HAP-1 (cell line): ENCODE measurements at regions not wholly inside any gene's neighbourhood (a gene's known extent, or its start where the extent isn't known, plus 50 kb on each side); places are given as distances from the start of the nearest gene placed in this dataset.
A peak's percentile ranks its signal among the peaks of the same experiment; 100 is the strongest.
"Not testable (repeated sequence)": the region's sequence is repeated elsewhere in the genome, so short reads cannot be mapped to it uniquely, and the experiment has no call there.

Source experiments
- DNase-seq, 2 experiments: peaks; one replicate each; pipeline ENCODE4 v3.0.0-alpha.2; 2016 to 2020; ENCODE audit warnings: low spot score in 2 of 2
- H3K27me3 ChIP-seq: fragments of 250-450 bp; sonication (Bioruptor Pico); 2 replicates; pipeline ENCODE4 v1.5.1; 2020; ENCODE audit warnings: low read depth, mild to moderate bottlenecking, moderate library complexity
- H3K36me3 ChIP-seq: fragments of 250-450 bp; sonication (Bioruptor Pico); replicated peaks from 2 replicates; pipeline ENCODE4 v1.5.1; 2020; ENCODE audit warnings: mild to moderate bottlenecking
- H3K4me1 ChIP-seq: fragments of 250-450 bp; sonication (Bioruptor Pico); 2 replicates; pipeline ENCODE4 v1.5.1; 2020; ENCODE audit warnings: mild to moderate bottlenecking
- H3K4me3 ChIP-seq: fragments of 250-450 bp; sonication (Bioruptor Pico); 2 replicates; pipeline ENCODE4 v1.5.1; 2020; ENCODE audit warnings: mild to moderate bottlenecking, moderate library complexity
- H3K9me3 ChIP-seq: fragments of 250-450 bp; sonication (Bioruptor Pico); 2 replicates; pipeline ENCODE4 v1.5.1; 2020; ENCODE audit warnings: mild to moderate bottlenecking, moderate library complexity
- in situ Hi-C: fragments of 300-500 bp; cut with MboI; formaldehyde crosslinking; loops from 3 replicates; pipeline ENCODE4 v1.14.3; 2020; ENCODE audit warnings: low sequenced_read_pairs, inconsistent platforms, mixed read lengths

DNA sequence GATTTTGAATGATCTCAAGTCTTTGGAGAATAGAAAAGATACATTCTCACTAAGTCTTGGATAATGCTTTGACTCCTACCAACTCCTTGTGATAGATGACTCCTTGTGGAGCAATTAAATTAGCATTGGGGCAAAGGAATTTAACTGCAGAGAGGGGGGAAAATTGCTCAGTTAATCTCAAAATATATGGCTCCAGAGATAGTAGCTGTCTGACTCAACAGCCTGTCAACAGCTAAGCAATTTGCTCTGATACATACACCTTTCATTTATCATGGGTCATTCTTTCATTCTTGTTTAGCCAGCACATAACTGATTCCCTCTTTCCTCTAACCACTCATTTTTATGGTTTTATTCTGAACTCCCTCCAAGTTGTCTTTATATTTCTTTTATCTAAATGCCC, 225.6 kb upstream of the OBI1 start:
- no peaks in the 10 kb centered on the region for H3K9me3 ChIP-seq
- no peak overlapping the region for H3K4me3 ChIP-seq
- no peaks in the 10 kb centered on the region for H3K27me3 ChIP-seq
- no peaks in the 10 kb centered on the region for H3K36me3 ChIP-seq
- no peak for DNase-seq
- in situ Hi-C loops = no loop called here
- H3K4me1 ChIP-seq = no peaks in the 10 kb centered on the region

DNA sequence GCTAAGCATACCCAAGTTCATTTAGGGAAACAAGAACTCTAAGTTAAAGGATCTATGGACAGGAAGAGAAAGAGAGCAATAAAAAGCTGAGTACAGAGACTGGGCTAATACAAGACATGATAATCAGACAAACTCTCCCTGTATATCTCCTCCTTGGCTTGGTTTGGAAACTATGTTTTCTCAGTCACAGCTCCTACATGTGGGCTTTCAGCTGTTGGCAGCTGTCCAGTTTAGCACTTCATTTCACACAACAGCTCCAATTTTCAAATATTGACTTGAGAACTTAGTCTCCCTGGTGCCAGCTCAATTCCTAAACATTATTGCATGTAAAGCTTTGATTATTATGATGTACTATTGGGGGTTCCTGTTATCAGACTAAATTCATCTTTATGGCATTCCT, 222.8 kb upstream of the OBI1 start:
- in situ Hi-C loops = no loop called here
- DNase-seq = no peak
- H3K36me3 ChIP-seq = no peaks in the 10 kb centered on the region
- H3K4me3 ChIP-seq = no peak overlapping the region
- no peaks in the 10 kb centered on the region for H3K9me3 ChIP-seq
- H3K27me3 ChIP-seq = no peaks in the 10 kb centered on the region
- H3K4me1 ChIP-seq = no peaks in the 10 kb centered on the region

DNA sequence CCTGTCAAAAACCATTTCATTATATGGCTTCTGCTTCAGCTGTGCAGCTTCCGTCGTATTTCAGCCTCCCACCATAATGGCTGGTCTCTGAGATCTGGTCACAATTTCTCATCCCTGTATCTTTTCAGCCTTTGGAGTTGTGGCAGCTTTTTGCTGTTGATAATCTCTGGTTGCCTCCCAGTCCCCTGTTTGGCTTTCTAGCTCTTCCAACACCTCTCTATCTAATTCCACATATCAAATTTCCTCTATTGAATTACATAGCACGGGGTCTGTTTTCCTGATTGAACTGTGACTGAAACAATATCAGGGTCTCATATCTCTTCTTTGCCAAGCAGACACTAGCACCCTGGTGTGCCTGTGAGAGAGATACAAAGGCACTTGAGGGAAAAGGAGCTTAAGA, 222.1 kb upstream of the OBI1 start:
- H3K36me3 ChIP-seq = no peaks in the 10 kb centered on the region
- no peak for DNase-seq
- in situ Hi-C loops = no loop called here
- no peak overlapping the region for H3K4me3 ChIP-seq
- no peaks in the 10 kb centered on the region for H3K9me3 ChIP-seq
- no peaks in the 10 kb centered on the region for H3K4me1 ChIP-seq
- no peaks in the 10 kb centered on the region for H3K27me3 ChIP-seq

DNA sequence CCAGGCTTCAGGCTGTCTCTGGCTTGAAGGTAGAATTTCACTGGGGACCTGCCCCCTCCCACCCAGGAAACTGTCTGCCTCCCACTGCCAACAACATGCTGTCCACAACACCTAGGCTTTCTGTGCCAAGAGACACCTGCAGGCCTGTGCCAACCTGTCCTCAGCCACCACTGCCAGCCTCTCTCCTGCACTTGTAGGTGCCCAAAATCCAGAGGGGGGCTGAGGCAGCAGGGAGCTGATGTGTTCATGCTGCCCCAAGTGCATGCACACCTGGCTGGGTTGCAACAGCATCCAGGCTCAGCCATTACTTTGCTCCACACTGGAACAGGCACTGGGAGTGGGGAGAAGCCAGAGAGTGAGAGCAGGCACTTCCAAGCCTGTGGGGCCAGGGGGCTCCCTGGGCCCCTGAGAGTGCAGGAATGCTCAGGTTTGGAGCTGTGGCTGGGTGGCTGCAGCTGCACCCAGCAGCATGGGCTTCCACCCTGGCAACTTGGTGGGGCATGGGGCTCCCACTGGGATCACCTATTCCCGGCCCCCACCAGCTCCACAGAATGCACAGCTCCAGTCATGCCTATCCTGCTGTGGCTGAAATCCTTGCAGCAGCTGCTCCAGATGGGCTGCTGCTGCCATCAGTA, 218.1 kb upstream of the OBI1 start:
- no peak for DNase-seq
- no peak overlapping the region for H3K4me3 ChIP-seq
- in situ Hi-C loops = no loop called here
- no peaks in the 10 kb centered on the region for H3K9me3 ChIP-seq
- no peaks in the 10 kb centered on the region for H3K4me1 ChIP-seq
- H3K27me3 ChIP-seq = no peaks in the 10 kb centered on the region
- no peaks in the 10 kb centered on the region for H3K36me3 ChIP-seq

DNA sequence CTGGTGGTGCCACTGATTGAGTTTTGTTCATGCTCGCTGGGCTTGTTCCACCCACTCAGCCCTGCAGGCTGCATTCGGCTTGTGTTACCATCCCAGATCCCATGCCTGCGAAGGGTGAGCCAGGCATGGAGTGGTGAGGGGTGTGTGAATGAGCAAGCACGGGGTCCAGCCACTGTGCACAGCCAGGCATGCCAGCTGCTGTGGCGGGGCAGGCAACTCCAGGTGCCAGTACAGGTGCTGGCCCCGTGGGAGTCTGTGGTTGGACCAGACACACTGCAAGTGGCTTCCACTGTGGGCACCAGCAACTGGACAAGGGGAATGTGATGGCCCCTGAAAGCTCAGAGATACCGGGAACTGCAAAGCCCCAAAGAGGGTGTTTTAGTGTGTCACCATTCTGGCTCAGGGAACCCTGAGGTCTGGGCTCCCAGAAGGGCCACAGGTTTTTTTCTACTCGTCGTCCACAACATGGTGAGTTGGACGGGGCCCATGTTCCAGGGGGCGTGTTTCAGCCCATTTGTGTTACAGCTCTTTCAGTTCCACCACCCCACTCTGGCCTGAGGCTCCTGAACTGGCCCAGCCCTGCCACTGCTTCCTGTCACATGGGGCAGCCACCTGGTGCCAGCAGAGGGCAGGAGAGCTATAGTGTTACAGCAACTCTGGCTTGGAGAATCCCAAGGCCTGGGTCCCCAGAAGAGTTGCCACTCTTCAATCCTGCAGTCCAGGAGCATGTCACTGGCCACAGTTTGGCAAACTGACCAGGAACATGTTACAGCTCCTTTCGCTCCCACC, 217.0 kb upstream of the OBI1 start:
- H3K4me1 ChIP-seq = no peaks in the 10 kb centered on the region
- H3K27me3 ChIP-seq = no peaks in the 10 kb centered on the region
- in situ Hi-C loops = no loop called here
- no peaks in the 10 kb centered on the region for H3K36me3 ChIP-seq
- peak in 1 of 2 experiments; percentile 9 for DNase-seq
- no peak overlapping the region for H3K4me3 ChIP-seq
- H3K9me3 ChIP-seq = no peaks in the 10 kb centered on the region

DNA sequence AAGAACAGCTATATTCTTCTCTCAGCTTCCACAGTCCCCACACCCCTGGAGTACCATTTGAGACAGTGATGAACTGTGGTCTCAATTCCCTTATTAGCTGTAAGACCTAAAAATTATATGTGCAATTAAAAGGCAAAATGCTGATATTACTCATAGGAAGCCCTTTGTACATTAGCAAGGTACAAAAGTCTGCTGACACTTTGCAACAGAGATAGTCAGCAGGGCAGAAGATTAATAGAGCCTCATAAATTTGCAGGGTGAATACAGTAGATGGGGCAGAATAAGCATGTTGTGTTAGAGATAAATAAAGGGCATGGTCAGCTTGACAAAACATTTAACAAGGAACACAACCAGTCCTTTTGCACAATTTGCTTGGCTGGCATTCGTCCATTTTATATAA, 210.0 kb upstream of the OBI1 start:
- in situ Hi-C loops = no loop called here
- Histone ChIP-seq H3K4me1 (no peaks in the 10 kb centered on the region), H3K9me3 (no peaks in the 10 kb centered on the region), H3K27me3 (no peaks in the 10 kb centered on the region), H3K36me3 (no peaks in the 10 kb centered on the region), H3K4me3 (no peak overlapping the region)
- DNase-seq = no peak

DNA sequence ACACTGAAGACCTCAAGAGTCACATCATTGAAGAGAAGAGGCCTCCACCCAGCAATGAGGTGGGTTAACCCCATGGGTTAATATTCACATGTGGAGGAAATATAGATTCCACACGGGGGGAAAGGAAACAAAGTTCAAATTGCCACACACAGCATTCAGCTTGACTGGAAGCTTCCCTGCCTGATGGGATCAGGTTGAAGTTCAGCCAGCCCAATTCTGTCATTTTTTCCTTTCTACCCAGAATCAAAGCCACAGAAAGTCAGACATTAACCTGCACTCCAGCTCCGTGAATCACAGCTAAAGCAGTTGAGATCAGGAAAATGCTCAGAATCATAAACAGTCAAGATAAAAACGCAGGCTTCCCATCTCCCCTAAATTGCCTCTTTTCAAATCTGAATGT, 208.7 kb upstream of the OBI1 start:
- no peak overlapping the region for H3K4me3 ChIP-seq
- no peaks in the 10 kb centered on the region for H3K4me1 ChIP-seq
- in situ Hi-C loops = no loop called here
- no peaks in the 10 kb centered on the region for H3K27me3 ChIP-seq
- no peaks in the 10 kb centered on the region for H3K36me3 ChIP-seq
- no peaks in the 10 kb centered on the region for H3K9me3 ChIP-seq
- no peak for DNase-seq

DNA sequence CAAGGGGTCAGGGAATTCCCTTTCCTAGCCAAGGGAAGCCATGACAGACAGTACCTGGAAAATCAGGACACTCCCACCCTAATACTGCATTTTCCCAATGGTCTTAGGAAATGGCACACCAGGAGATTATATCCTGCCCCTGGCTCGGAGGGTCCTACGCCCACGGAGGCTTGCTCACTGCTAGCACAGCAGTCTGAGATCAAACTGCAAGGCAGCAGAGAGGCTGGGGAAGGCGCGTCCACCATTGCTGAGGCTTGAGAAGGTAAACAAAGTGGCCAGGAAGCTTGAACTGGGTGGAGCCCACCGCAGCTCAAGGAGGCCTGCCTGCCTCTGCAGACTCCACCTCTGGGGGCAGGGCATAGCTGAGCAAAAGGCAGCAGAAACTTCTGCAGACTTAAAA, 207.1 kb upstream of the OBI1 start:
- H3K9me3 ChIP-seq, in situ Hi-C loops, DNase-seq, H3K27me3 ChIP-seq, H3K4me3 ChIP-seq, H3K36me3 ChIP-seq, H3K4me1 ChIP-seq: not testable (repeated sequence)

DNA sequence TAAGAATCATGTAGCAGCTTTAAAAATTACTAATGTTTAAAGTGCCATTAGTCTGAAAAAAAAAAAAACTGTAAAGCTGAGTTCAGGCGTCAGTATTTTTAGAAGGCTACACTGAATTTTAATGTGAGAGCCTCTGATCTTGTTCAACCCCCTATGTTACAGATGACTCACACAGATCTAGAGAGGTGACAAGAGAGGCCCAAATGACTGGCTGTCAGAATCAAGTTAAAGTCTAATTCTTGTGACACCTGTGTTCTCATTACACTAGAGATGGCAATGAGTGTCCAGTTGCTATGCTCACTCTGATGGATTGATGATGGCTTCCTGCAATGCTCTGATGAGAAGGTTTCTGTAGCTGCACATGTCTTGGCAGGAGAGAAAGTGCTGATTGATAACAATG, 203.5 kb upstream of the OBI1 start:
- no peaks in the 10 kb centered on the region for H3K27me3 ChIP-seq
- no peak for DNase-seq
- H3K4me1 ChIP-seq = no peaks in the 10 kb centered on the region
- H3K4me3 ChIP-seq = no peak overlapping the region
- H3K9me3 ChIP-seq = no peaks in the 10 kb centered on the region
- H3K36me3 ChIP-seq = no peaks in the 10 kb centered on the region
- in situ Hi-C loops = no loop called here

DNA sequence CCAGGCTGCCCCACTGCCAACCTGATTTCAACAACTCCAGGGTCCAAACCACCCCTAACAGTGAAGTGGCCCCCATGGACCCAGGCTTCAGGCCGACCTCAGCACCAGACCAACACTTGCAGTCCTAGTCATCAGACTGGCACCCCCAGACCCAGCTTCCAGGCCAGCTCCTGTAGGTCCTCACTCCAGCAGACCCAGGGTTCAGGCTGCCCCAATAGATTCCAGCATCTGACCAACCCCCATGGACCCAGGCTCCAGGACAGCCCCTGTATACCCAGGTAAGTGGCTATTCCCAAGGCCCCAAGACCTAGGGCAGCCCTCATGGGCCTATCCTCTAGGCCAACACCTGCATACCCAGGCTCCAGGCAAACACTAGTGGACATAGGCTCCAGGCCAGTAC, 193.8 kb upstream of the OBI1 start:
- H3K27me3 ChIP-seq = no peaks in the 10 kb centered on the region
- in situ Hi-C loops = no loop called here
- H3K36me3 ChIP-seq = no peaks in the 10 kb centered on the region
- H3K4me1 ChIP-seq = no peaks in the 10 kb centered on the region
- no peak for DNase-seq
- no peak overlapping the region for H3K4me3 ChIP-seq
- no peaks in the 10 kb centered on the region for H3K9me3 ChIP-seq

DNA sequence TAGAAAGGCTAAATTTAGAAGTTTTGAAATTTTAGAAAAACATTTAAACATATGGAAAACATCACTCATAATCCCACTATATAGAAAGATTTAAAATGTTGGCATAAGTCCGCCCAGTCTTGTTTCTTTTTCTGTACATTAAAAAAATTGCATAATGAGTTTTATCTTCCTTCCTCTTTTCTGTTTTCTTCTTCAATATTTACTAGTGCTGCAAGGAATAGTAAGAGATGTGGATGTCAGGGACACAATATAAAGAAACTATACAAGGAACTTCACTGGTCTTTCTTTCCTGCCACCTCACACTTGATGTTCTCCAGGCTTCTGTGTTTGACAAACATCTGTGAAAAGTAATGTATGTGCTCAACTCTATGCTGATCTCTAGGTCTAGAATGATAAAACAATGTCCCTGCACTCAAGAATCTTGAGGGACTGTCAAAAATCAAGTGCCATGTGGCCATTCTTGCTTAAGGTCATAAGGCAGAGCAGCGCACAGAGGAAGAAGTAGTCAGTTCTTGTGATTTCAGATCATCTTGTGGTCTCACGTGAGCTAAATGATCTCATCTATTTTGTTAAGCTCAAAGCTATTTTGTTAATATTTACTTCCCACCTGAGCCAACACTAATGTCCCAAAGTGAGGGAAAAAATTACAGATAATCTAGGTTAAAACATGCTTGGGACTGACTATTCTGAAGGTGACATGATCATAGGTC, 186.9 kb upstream of the OBI1 start:
- H3K27me3 ChIP-seq = no peaks in the 10 kb centered on the region; the same call in 1 of the 2 replicates
- H3K36me3 ChIP-seq = no peaks in the 10 kb centered on the region
- H3K4me1 ChIP-seq = no peaks in the 10 kb centered on the region
- in situ Hi-C loops = no loop called here
- DNase-seq = no peak
- no peaks in the 10 kb centered on the region for H3K9me3 ChIP-seq
- no peak overlapping the region for H3K4me3 ChIP-seq

DNA sequence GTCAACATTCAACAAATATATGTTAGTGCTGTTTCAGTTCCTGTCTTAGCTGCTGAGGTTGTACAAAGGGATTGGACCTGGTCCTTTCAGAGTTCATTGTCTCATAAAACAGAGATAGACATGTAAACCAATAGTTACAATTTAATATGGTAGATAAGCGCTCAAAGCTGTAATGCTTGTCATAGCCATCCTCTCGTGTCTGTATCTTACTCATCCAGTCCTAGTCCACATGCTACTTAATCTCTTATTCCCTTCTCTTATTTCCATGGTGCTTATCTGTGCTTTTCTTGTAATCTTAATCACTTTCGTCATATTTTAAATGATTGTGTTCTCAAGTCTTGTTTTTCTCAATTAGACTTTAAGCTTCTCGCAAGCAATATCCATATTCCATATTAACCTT, 185.2 kb upstream of the OBI1 start:
- Histone ChIP-seq H3K4me3 (no peak overlapping the region), H3K36me3 (no peaks in the 10 kb centered on the region), H3K9me3 (no peaks in the 10 kb centered on the region), H3K4me1 (no peaks in the 10 kb centered on the region), H3K27me3 (no peaks in the 10 kb centered on the region; the same call in 1 of the 2 replicates)
- DNase-seq = no peak
- in situ Hi-C loops = no loop called here

DNA sequence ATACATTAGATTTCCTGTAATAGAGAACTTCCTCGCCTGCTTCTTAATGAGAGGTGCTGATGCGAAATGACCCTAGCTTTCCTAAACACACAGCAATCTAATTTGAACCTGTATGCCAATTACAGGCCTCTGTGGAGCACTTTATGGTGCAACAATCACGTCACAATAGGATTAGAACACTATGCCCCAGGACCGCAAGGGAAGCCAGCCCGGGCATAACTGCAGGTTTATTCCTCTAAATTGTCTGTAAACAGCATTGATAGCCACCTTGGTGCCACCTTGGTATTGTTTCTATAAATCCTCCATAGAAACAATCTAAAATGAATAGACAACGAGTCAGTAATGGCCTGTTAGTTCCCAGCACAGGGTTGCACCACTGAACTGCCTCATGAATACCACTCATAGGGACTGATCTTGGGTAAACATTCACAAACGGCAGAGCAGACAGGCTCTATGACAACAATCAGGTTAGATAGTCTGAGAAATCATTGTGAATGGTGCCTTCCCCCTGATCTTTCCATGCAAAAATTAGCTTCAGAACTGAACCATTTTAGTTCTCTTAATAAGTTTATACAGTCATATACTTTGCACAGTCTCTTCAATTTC, 182.5 kb upstream of the OBI1 start:
- Histone ChIP-seq H3K27me3 (no peaks in the 10 kb centered on the region; the same call in 1 of the 2 replicates), H3K4me3 (no peak overlapping the region), H3K9me3 (no peaks in the 10 kb centered on the region), H3K36me3 (no peaks in the 10 kb centered on the region), H3K4me1 (no peaks in the 10 kb centered on the region)
- in situ Hi-C loops = no loop called here
- no peak for DNase-seq

DNA sequence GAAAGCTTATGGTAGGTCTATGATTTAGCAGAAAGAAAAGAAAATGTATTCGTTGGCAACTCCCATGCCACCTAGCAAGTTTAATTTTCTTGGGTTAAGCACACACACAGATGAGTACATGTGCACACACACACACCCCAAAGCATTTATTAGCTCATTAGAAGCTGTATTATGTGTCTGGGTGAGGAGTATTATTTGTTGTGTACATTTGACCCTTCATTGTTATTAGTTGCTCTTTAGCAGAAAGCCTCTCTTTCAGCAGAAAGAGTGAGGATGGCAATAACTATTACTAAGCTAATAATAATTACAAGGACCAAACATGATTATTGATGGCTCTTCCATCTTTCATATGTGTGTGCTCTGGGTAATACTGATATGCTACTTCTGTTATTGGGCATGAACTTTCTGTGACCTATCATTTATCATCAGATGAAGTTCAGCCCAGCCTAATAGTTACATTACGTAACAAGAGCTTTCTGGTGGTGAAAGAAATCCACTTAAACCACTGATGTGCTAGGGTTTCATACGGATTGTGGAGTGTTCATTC, 177.4 kb upstream of the OBI1 start:
- DNase-seq = no peak
- Histone ChIP-seq H3K36me3 (no peaks in the 10 kb centered on the region), H3K27me3 (no peaks in the 10 kb centered on the region), H3K4me1 (no peaks in the 10 kb centered on the region), H3K9me3 (no peaks in the 10 kb centered on the region), H3K4me3 (no peak overlapping the region)
- in situ Hi-C loops = no loop called here
